HFFc6 (cell line): ENCODE measurements at regions not wholly inside any gene's neighbourhood (a gene's known extent, or its start where the extent isn't known, plus 50 kb on each side); places are given as distances from the start of the nearest gene placed in this dataset.

ENCODE experiments used
- DNase-seq: peaks from one replicate; pipeline ENCODE4 v3.0.0-alpha.2; 2018
- H3K27ac Mint-ChIP-seq: 2 replicates; pipeline ENCODE4 v1.8.0; 2020; ENCODE audit warnings: mild to moderate bottlenecking, mixed read lengths
- H3K27me3 Mint-ChIP-seq: 2 replicates; pipeline ENCODE4 v1.8.0; 2021; ENCODE audit warnings: mild to moderate bottlenecking, moderate library complexity, mixed read lengths; ENCODE audit not compliant: insufficient read depth
- H3K36me3 Mint-ChIP-seq: 2 replicates; pipeline ENCODE4 v1.8.0; 2021; ENCODE audit warnings: low read depth, mixed read lengths
- H3K4me1 Mint-ChIP-seq: 2 replicates; pipeline ENCODE4 v1.8.0; 2020; ENCODE audit warnings: low read depth, mixed read lengths
- H3K4me3 Mint-ChIP-seq: 2 replicates; pipeline ENCODE4 v1.8.0; 2020; ENCODE audit warnings: mild to moderate bottlenecking, moderate library complexity, mixed read lengths
- H3K9me3 Mint-ChIP-seq: 2 replicates; pipeline ENCODE4 v1.8.0; 2020; ENCODE audit warnings: mild to moderate bottlenecking, mixed read lengths
- TF ChIP-seq, protein P1 (sequence below): fragments of 200-600 bp; sonication (generic); IDR thresholded peaks from 2 replicates; pipeline ENCODE4 v1.5.0; 2021; ENCODE audit warnings: antibody characterized with exemption, mild to moderate bottlenecking

DNA sequence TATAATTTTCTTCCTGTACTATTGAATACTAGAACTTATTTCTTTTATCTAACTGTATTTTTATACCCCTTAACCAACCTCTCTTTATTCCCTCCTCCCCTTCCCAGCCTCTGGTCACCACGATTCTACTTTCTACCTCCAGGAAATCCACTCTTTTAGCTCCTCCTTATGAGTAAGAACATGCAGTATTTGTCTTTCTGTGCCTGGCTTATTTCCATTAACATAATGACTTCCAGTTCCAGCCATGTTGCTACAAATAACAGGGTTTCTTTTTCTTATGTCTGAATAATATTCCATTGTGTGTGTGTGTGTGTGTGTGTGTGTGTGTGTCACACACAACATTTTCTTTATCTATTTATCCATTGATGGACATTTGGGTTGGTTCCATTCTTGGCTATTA lies 152.3 kb upstream of the OLIG3 start:
- Mint-ChIP-seq H3K9me3 (no peaks in the 10 kb centered on the region), H3K4me3 (no peak overlapping the region), H3K4me1 (peaks cover 9% of the 10 kb centered on the region), H3K27ac (no peak overlapping the region), H3K27me3 (peaks cover 9% of the 10 kb centered on the region), H3K36me3 (no peaks in the 10 kb centered on the region)
- DNase-seq, result peak; percentile 5
- TF ChIP-seq, protein P1, sequence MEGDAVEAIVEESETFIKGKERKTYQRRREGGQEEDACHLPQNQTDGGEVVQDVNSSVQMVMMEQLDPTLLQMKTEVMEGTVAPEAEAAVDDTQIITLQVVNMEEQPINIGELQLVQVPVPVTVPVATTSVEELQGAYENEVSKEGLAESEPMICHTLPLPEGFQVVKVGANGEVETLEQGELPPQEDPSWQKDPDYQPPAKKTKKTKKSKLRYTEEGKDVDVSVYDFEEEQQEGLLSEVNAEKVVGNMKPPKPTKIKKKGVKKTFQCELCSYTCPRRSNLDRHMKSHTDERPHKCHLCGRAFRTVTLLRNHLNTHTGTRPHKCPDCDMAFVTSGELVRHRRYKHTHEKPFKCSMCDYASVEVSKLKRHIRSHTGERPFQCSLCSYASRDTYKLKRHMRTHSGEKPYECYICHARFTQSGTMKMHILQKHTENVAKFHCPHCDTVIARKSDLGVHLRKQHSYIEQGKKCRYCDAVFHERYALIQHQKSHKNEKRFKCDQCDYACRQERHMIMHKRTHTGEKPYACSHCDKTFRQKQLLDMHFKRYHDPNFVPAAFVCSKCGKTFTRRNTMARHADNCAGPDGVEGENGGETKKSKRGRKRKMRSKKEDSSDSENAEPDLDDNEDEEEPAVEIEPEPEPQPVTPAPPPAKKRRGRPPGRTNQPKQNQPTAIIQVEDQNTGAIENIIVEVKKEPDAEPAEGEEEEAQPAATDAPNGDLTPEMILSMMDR, result no peak

DNA sequence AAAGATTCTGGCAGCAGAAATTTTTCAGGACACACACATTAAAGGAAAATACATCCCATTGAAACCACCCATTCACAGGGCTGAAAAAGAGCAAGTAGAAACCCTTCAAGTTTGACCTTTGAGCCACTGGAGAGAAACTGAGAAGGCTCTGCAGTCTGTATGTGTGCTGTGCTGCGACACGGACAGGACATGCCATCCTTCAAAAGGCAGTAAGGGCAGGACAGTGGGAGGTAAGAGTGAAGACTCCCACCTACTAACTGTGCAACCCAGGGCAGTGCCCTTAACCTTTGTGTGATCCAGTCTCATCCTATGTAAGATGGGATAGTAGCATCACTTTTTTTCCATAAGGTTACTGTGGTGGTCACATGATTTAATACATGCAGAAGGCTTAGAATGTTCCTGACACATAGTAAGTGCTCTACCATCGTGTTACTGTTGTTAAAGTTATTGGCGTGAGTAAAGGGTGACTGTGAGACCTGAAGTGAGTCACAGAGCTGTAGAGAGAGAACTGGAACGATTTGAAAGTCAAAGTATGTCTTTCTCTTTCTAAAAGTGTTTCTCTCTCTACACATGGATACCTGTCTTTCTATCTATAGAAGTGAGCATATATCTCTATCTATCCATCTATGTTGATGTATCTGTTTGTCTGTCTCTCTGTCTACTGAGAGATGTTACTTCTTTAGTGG lies 153.7 kb upstream of the OLIG3 start:
- TF ChIP-seq, protein P1, result no peak
- Mint-ChIP-seq H3K9me3 (no peaks in the 10 kb centered on the region), H3K27ac (no peak overlapping the region), H3K36me3 (no peaks in the 10 kb centered on the region), H3K4me3 (no peak overlapping the region), H3K4me1 (peaks cover 9% of the 10 kb centered on the region), H3K27me3 (peaks cover 12% of the 10 kb centered on the region)
- peak; percentile 40 for DNase-seq

DNA sequence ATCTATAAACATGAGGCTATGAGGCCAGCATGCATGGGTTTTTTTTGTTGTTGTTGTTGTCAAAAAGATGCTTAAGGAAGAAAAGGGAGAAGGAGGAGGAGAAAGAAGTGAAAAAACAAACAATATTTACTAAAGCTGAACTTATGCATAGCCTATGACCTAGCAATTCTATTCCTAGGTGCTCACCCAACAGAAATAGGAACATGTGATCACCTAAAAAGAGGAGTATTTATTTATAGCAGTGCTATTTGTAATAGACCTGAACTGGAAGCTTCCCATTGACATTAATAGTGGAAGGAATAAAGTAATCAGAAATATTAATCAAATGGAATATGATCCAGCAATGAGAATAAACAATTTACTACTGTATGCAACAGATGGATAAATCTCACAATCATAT lies 156.5 kb upstream of the OLIG3 start:
- no peak for DNase-seq
- no peak overlapping the region for H3K4me3 Mint-ChIP-seq
- peaks cover 9% of the 10 kb centered on the region for H3K4me1 Mint-ChIP-seq
- peaks cover 18% of the 10 kb centered on the region for H3K9me3 Mint-ChIP-seq
- TF ChIP-seq, protein P1, result no peak
- no peaks in the 10 kb centered on the region for H3K36me3 Mint-ChIP-seq
- H3K27me3 Mint-ChIP-seq, result peaks cover 11% of the 10 kb centered on the region; the same call in 1 of the 2 replicates
- H3K27ac Mint-ChIP-seq, result no peak overlapping the region

DNA sequence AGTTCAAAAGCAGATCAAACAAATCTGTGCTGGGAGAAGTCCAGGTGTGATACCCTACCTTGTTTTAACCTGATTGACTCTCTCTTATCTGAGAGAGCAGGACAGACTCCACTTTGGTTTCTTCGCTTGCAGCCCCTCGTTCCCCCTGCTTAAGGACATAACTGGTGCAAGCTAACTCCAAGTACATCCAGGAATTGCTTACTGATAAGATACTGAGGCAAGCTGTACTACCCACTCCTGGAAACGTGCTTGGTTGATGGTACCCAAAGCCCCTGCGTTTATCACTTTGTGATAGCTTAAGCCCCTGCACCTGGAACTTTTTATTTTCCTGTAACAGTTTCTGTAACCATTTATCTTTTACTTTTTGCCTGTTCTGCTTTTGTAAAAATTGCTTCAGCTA lies 157.0 kb upstream of the OLIG3 start:
- no peaks in the 10 kb centered on the region for H3K36me3 Mint-ChIP-seq
- H3K27ac Mint-ChIP-seq, result no peak overlapping the region
- DNase-seq, result no peak
- peaks cover 18% of the 10 kb centered on the region for H3K9me3 Mint-ChIP-seq
- H3K4me3 Mint-ChIP-seq, result no peak overlapping the region
- peaks cover 11% of the 10 kb centered on the region; the same call in 1 of the 2 replicates for H3K27me3 Mint-ChIP-seq
- peaks cover 9% of the 10 kb centered on the region for H3K4me1 Mint-ChIP-seq
- TF ChIP-seq, protein P1, result no peak

DNA sequence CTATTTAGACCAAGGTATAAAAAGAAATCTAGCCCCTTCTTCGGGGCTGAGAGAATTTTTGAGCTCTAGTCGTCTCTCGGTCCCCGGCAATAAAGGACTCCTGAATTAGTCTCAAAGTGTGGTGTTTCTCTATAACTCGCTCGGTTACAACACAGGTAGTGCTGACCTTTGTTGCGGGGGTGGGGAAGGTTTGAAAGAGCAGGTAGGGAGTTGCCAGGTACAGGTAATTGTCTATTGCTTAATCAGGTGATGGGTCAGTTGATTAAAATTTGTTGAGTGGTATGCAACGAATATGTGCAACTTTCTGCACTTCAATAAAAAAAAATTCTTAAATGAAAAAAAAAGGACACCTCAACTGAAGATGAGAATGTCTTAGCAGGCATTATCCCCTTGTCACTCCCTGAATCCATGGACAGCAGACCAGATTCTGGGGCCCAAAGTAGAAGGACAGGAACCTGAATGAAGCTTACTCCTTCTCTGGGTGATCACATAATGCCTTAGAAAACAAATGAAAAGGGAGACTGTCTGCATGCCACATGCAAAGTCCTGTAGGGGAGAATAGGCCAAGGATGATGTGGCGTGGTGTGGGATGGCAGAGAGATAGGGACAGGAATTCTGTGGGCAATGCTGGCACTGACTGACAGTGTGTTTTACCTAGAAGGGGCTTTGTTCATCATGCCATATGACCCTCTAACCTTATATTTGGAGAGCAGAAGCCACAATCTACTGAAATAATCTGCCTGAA lies 157.6 kb upstream of the OLIG3 start:
- no peak overlapping the region for H3K4me3 Mint-ChIP-seq

More for the DNA sequence above, 157.6 kb upstream of the OLIG3 start:
- no peak overlapping the region for H3K27ac Mint-ChIP-seq
- TF ChIP-seq, protein P1, result no peak
- peaks cover 11% of the 10 kb centered on the region; the same call in 1 of the 2 replicates for H3K27me3 Mint-ChIP-seq
- peaks cover 18% of the 10 kb centered on the region for H3K9me3 Mint-ChIP-seq
- H3K36me3 Mint-ChIP-seq, result no peaks in the 10 kb centered on the region
- peaks cover 9% of the 10 kb centered on the region for H3K4me1 Mint-ChIP-seq
- DNase-seq, result no peak
